ENCODE measurements at regions not wholly inside any gene's neighbourhood (a gene's known extent, or its start where the extent isn't known, plus 50 kb on each side); places are given as distances from the start of the nearest gene placed in this dataset.

DNA sequence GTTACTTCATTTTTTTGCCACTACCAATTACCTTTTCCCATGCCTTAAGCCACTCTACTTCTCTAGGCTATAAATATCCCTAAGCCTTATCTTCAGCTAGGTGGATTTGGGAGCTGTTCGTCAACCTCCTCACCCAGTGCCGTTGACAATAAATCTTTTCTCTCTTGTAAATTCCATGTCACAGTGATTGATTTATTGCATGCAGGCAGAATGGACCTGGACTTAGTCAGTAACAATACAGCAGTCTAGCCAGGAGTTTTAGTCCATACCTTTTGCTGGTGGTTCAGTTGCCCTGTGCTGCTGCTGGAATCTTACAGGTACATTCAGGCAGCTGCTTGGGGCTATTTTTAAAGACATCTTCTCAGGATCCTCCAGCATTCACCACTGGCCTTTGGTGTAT lies 350.5 kb upstream of the NRG3 start:
- TF ChIP-seq, protein P1, sequence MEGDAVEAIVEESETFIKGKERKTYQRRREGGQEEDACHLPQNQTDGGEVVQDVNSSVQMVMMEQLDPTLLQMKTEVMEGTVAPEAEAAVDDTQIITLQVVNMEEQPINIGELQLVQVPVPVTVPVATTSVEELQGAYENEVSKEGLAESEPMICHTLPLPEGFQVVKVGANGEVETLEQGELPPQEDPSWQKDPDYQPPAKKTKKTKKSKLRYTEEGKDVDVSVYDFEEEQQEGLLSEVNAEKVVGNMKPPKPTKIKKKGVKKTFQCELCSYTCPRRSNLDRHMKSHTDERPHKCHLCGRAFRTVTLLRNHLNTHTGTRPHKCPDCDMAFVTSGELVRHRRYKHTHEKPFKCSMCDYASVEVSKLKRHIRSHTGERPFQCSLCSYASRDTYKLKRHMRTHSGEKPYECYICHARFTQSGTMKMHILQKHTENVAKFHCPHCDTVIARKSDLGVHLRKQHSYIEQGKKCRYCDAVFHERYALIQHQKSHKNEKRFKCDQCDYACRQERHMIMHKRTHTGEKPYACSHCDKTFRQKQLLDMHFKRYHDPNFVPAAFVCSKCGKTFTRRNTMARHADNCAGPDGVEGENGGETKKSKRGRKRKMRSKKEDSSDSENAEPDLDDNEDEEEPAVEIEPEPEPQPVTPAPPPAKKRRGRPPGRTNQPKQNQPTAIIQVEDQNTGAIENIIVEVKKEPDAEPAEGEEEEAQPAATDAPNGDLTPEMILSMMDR (IDR thresholded peaks at IDR 0.05), result no peak
- TF ChIP-seq POLR2AphosphoS5 (IDR thresholded peaks at IDR 0.05) (no peak), POLR2A (IDR thresholded peaks at IDR 0.05) (no peak)

All from breast epithelium (tissue), 3 donors.